DND-41 (cell line): ENCODE measurements at regions not wholly inside any gene's neighbourhood (a gene's known extent, or its start where the extent isn't known, plus 50 kb on each side); places are given as distances from the start of the nearest gene placed in this dataset.

Source experiments
- EZH2 ChIP-seq: IDR thresholded peaks from 3 replicates; pipeline ENCODE4 v1.6.1; 2012; ENCODE audit warnings: borderline replicate concordance, low read depth, mild to moderate bottlenecking, moderate library complexity, low read length, inconsistent platforms; ENCODE audit not compliant: severe bottlenecking
- TF ChIP-seq, protein P1 (sequence below): IDR thresholded peaks from 2 replicates; pipeline ENCODE4 v1.5.1; 2012; ENCODE audit warnings: borderline replicate concordance, low read length, moderate library complexity, mild to moderate bottlenecking; ENCODE audit not compliant: poor library complexity, severe bottlenecking; ENCODE audit errors: extremely low read depth

DNA sequence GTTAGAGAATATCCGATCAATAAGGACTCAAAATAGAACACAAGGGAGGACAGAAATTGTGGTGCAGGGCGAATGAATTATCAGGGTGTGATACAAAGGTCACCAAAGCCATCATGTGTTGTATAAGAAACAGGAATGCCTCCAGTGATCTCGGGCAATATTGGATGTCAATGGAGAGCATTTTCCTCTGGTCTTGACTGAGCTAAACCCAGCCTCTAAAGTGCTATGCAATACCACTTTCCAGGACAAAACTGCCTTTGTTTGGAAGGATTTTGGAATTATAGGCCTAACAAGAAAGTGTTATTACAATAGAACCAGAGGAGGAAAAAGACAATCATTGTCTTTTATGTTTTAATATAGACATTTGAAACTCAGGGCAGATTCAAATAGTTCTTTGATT is 281.7 kb downstream of the CHM start:
- TF ChIP-seq, protein P1, sequence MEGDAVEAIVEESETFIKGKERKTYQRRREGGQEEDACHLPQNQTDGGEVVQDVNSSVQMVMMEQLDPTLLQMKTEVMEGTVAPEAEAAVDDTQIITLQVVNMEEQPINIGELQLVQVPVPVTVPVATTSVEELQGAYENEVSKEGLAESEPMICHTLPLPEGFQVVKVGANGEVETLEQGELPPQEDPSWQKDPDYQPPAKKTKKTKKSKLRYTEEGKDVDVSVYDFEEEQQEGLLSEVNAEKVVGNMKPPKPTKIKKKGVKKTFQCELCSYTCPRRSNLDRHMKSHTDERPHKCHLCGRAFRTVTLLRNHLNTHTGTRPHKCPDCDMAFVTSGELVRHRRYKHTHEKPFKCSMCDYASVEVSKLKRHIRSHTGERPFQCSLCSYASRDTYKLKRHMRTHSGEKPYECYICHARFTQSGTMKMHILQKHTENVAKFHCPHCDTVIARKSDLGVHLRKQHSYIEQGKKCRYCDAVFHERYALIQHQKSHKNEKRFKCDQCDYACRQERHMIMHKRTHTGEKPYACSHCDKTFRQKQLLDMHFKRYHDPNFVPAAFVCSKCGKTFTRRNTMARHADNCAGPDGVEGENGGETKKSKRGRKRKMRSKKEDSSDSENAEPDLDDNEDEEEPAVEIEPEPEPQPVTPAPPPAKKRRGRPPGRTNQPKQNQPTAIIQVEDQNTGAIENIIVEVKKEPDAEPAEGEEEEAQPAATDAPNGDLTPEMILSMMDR: no peak
- no peak for TF ChIP-seq EZH2
